ENCODE measurements at regions not wholly inside any gene's neighbourhood (a gene's known extent, or its start where the extent isn't known, plus 50 kb on each side); places are given as distances from the start of the nearest gene placed in this dataset.

DNA sequence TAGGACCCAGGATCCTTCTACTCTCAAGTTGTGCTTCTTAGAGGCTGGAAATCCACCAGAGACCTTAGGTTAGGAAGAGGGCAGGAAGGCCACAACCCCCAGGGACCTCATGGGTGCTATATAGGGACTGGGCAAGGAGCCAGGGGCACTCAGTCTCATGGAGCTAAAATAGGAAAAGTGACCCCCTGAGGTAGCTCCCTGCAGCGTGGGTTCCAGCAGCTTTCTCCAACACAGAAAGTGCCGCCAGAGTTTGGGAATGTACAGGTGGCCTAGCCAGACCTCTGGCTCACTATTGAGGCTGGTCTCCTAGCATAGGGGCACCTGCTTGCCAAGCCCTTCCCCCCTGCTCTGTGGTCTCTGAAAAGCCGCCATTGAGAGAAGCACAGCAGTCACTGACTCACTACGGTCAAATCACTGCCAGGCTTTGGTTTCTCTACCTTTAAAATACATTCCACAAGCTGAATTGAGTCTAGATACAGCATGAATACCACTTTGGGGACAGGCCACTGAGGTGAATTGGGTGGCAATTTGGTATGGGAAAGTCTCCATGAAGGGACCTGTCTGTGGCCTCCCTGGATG lies 333.2 kb upstream of the PODXL start:
- H3K27me3 ChIP-seq (ENCODE audit: insufficient read depth, low read length): peaks cover 7% of the 10 kb centered on the region
- H2AFZ ChIP-seq (ENCODE audit: low read length): no peak overlapping the region
- peaks cover 3% of the 10 kb centered on the region for H3K9me3 ChIP-seq (ENCODE audit: low read depth, low read length)
- TF ChIP-seq CTCF (IDR thresholded peaks at IDR 0.05; ENCODE audit: extremely low read depth, low read depth, low read length): no peak
- no peak for DNase-seq (ENCODE audit: insufficient read length, low spot score, missing footprints)
- H3K27ac ChIP-seq (ENCODE audit: low read depth, low read length): no peak overlapping the region
- H3K4me1 ChIP-seq (ENCODE audit: insufficient read depth, low read length): peaks cover 8% of the 10 kb centered on the region
- H3K36me3 ChIP-seq (ENCODE audit: insufficient read depth, low read length): no peaks in the 10 kb centered on the region
- no peaks in the 10 kb centered on the region for H4K20me1 ChIP-seq (ENCODE audit: insufficient read depth, low read length)
- no peak overlapping the region for H3K4me3 ChIP-seq (ENCODE audit: insufficient read depth, low read length)
- no peaks in the 10 kb centered on the region for H3K79me2 ChIP-seq (ENCODE audit: insufficient read depth, low read length)
- no peak overlapping the region for H3K4me2 ChIP-seq (ENCODE audit: insufficient read depth, low read length)

- Histone ChIP-seq H3K27me3 (ENCODE audit: insufficient read depth, low read length) (peaks cover 8% of the 10 kb centered on the region), H2AFZ (ENCODE audit: low read length) (no peak overlapping the region), H3K9me3 (ENCODE audit: low read depth, low read length) (peaks cover 3% of the 10 kb centered on the region), H3K79me2 (ENCODE audit: insufficient read depth, low read length) (no peaks in the 10 kb centered on the region), H4K20me1 (ENCODE audit: insufficient read depth, low read length) (no peaks in the 10 kb centered on the region), H3K4me1 (ENCODE audit: insufficient read depth, low read length) (no peaks in the 10 kb centered on the region), H3K36me3 (ENCODE audit: insufficient read depth, low read length) (no peaks in the 10 kb centered on the region), H3K4me2 (ENCODE audit: insufficient read depth, low read length) (no peak overlapping the region), H3K4me3 (ENCODE audit: insufficient read depth, low read length) (no peak overlapping the region), H3K27ac (ENCODE audit: low read depth, low read length) (no peak overlapping the region)
- DNase-seq (ENCODE audit: insufficient read length, low spot score, missing footprints): no peak
- no peak for TF ChIP-seq CTCF (IDR thresholded peaks at IDR 0.05; ENCODE audit: extremely low read depth, low read depth, low read length)
Observed at GRCh38 chr7:131883769-131884168, 327.3 kb upstream of the PODXL start.

DNA sequence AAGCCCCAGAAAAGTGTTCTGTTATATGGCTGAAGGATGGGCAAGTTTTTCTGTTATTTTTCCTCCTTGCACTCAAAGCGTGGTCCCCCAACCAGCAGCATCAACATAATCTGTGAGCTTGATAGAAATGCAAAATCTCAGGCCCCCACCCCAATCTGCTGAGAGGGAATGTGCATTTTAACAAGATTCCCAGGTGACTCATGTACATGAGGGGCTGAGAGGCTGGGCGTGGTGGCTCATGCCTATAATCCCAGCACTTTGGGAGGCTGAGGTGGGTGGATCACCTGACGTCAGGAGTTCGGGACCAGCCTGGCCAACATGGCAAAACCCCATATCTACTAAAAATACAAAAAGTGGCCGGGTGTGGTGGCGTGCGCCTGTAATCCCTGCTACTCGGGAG lies 326.8 kb upstream of the PODXL start:
- no peak for DNase-seq (ENCODE audit: insufficient read length, low spot score, missing footprints)
- H3K79me2 ChIP-seq (ENCODE audit: insufficient read depth, low read length): no peaks in the 10 kb centered on the region
- H3K27me3 ChIP-seq (ENCODE audit: insufficient read depth, low read length): peaks cover 8% of the 10 kb centered on the region
- no peak for TF ChIP-seq CTCF (IDR thresholded peaks at IDR 0.05; ENCODE audit: extremely low read depth, low read depth, low read length)
- no peaks in the 10 kb centered on the region for H4K20me1 ChIP-seq (ENCODE audit: insufficient read depth, low read length)
- no peak overlapping the region for H3K4me3 ChIP-seq (ENCODE audit: insufficient read depth, low read length)
- no peak overlapping the region for H2AFZ ChIP-seq (ENCODE audit: low read length)
- H3K4me1 ChIP-seq (ENCODE audit: insufficient read depth, low read length): no peaks in the 10 kb centered on the region
- no peak overlapping the region for H3K4me2 ChIP-seq (ENCODE audit: insufficient read depth, low read length)
- no peak overlapping the region for H3K27ac ChIP-seq (ENCODE audit: low read depth, low read length)
- no peaks in the 10 kb centered on the region for H3K36me3 ChIP-seq (ENCODE audit: insufficient read depth, low read length)
- peaks cover 3% of the 10 kb centered on the region for H3K9me3 ChIP-seq (ENCODE audit: low read depth, low read length)

DNA sequence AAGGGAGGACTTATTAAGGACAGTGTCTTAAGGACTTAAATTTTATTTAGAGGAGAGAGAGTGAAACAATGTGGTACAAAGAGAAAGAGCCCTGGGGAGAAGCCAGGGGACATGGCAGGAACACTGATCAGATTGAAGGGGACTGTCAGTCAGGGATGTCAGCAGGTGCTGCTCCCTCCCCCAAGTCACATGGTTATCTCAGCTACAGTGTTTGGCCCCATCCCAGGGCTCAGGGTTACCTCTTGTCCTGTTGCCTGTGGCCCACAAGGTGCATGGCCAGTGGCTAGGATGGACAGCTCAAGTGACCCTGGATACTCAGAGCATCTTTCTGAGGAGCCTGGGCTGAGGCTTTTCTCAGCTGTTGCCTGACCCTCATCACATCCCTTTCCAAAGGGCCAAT lies 325.9 kb upstream of the PODXL start:
- H3K4me2 ChIP-seq (ENCODE audit: insufficient read depth, low read length): no peak overlapping the region
- H3K36me3 ChIP-seq (ENCODE audit: insufficient read depth, low read length): no peaks in the 10 kb centered on the region
- peaks cover 3% of the 10 kb centered on the region for H3K9me3 ChIP-seq (ENCODE audit: low read depth, low read length)
- no peaks in the 10 kb centered on the region for H3K4me1 ChIP-seq (ENCODE audit: insufficient read depth, low read length)
- H4K20me1 ChIP-seq (ENCODE audit: insufficient read depth, low read length): no peaks in the 10 kb centered on the region
- peaks cover 7% of the 10 kb centered on the region for H3K27me3 ChIP-seq (ENCODE audit: insufficient read depth, low read length)
- no peaks in the 10 kb centered on the region for H3K79me2 ChIP-seq (ENCODE audit: insufficient read depth, low read length)
- H2AFZ ChIP-seq (ENCODE audit: low read length): no peak overlapping the region
- H3K4me3 ChIP-seq (ENCODE audit: insufficient read depth, low read length): no peak overlapping the region
- H3K27ac ChIP-seq (ENCODE audit: low read depth, low read length): no peak overlapping the region
- DNase-seq (ENCODE audit: insufficient read length, low spot score, missing footprints): no peak
- no peak for TF ChIP-seq CTCF (IDR thresholded peaks at IDR 0.05; ENCODE audit: extremely low read depth, low read depth, low read length)

All from osteoblast (primary cell).